Fibroblast of skin of right quadriceps (primary cell): ENCODE measurements at regions not wholly inside any gene's neighbourhood (a gene's known extent, or its start where the extent isn't known, plus 50 kb on each side); places are given as distances from the start of the nearest gene placed in this dataset.
A peak's percentile ranks its signal among the peaks of the same experiment; 100 is the strongest.

Experiments used
- DNase-seq: peaks from one replicate; pipeline ENCODE4 v3.0.0-alpha.2; 2013

GRCh38 chr5:98403131-98403530, 370.3 kb upstream of the RGMB start:
- DNase-seq: no peak

GRCh38 chr5:98414938-98415337, 358.5 kb upstream of the RGMB start:
- peak; percentile 96 for DNase-seq

DNA sequence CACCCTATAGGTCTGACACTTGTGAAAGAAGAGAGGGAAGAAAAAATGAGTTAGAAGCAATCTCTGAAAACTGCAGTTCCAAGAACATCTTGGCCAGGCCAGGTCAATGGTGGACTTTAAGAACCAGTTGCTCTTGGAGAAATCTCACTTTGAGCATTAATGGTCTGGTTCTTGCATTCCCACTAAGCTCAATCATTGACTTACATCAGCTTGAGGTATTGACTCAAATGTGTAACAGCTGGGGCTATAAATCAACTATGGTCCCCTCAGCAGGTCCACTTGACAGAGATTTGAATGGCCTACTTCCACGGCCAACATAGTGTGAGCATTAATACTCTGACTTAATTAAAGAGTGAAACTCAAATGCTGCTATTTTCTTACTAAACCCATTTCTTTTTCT, 357.8 kb upstream of the RGMB start:
- peak; percentile 44 for DNase-seq

DNA sequence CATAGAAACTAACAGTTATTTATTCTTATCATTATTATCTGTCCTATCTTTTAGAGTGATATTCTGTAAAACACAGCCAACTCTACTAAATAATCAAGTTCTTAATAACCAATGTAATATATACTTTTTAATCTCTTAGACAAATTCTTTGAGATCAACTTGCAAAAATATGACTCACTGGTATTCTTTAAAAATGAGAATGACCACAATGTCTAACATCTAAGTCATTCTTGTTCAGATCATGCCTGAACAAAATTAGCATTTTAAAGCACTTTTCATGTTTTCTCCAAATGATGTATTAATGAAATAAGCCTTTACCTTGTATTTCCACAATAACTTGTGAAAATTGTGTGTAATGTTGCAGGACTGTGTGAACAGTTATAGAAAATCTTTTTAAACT, 356.9 kb upstream of the RGMB start:
- peak; percentile 56 for DNase-seq

GRCh38 chr5:98419825-98420224, 353.6 kb upstream of the RGMB start:
- no peak for DNase-seq

DNA sequence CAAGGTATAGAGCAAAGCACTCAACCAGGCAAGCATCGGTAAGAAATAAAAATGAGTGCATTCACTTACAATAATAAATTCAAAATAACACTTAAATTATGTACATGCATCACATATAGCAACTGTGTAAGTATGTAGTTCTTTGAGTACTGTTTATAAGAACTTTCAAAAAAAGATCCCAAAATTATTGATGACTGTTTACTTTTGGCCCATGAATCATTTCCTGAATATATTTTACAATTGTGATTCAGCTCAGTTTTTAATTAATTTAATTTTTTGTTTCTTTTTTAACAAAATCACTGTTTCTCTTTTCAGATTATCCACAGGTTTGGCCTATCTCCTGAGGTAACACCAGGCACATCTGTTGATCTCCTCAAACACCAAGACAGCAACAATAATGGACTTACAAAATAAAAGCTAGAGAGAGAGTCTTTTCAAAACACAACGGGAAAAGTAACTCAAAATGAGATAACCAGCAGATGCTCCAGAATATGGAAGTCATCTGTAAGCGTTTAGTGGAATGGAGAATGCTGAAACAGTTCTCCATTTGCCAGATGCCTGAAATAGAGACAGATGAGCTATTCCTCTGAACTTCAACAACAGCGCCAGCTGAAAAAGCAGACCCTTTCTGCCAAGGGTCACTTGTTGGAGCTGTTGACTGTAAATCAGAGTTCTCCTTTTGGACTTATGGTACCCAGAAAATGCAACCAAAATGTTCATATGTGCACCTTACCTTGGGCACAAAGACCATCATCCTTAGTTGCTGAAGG, 348.6 kb upstream of the RGMB start:
- peak; percentile 78 for DNase-seq

GRCh38 chr5:98425640-98426039, 347.8 kb upstream of the RGMB start:
- DNase-seq: no peak

GRCh38 chr5:98428806-98429205, 344.7 kb upstream of the RGMB start:
- peak; percentile 63 for DNase-seq

DNA sequence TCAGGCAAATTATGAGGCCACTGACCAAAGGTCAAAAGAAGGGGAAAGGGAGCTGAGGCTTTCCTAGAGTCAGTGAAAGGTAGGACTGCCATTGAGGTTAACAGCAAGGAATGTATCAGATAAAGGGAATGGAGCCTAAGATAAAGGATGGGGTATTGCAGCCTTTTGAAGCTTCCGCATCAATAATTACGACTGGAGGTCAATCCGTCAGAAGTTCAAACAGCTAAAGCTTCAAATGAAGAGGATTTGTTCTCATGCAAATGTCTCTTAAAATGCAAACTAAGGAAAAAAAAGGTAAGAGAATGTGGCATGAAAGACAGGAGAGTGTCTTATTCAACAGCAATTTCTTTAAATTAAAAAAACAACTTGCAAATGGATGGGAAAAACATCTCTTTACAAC, 341.1 kb upstream of the RGMB start:
- no peak for DNase-seq

DNA sequence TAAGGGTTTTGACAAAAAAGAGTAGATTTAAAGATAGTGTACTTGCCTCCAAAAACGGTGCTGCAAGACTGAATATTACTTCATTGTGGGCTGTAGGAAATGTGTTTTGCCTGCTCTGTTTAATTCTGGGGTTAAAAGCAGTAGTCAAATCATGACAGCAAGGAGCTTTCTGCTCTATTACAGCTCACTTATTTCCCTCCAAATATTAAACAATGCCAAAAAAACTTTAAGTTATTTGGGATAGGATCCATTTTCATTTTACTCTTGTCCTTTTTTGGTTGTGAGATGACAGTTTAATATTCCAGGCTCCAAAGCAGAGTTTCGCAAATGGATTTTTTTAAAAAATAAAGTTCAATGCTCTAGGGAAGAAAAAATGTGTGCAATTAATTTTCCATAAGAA, 340.4 kb upstream of the RGMB start:
- DNase-seq: no peak

DNA sequence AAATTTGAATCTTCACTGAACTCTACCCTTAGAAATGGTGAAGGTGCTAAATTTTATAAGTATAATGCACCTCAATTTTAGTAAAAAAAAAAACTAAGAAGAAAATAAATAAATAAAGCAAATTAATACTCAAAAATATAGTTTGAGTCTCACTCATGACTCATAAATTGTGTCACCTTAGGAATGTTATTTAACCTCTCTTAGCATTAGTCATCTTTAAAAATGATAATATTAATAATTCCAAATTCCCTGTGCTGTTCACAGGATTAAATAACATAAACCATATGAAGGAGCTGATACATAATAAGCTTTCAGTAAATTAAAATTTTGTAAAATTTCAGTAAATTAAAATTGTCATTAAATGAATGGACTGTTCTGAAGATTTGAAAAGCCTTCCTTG, 339.8 kb upstream of the RGMB start:
- DNase-seq: peak; percentile 24

DNA sequence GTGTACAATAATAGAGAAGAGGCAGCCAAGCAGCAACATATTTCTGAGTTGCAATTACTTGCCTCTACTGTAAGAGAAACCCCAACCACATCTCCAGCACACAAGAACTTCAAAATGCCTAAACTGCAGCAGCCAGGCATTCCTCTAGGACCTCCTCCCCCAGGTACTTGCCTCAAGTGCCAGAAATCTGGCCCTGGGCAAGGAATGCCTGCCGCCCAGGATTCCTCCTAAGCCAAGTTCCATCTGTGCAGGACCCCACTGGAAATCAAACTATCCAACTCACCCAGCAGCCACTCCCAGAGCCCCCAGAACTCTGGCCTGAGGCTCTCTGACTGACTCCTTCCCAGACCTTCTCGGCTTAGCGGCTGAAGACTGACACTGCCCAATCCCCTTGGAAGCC, 336.8 kb upstream of the RGMB start:
- DNase-seq: no peak

GRCh38 chr5:98442448-98442847, 331.0 kb upstream of the RGMB start:
- no peak for DNase-seq

DNA sequence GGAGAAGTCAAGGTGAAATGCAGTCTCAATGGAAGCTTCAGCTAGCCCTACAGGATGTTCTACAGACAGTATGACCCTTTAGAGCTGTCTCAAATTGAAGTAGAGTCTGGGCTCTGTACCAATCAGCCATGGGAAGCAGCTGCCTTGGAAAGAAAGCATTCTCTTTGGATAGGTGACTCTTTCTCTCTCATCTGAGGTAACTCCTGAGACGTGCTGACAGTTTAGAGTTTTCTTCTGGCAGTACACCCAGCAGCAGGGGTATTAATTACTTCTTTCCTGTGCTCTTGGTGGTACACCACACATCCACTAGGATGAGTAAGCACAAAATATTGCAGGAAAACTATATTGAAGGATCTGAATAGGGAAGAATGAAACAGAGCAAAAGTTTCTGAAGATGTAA, 329.6 kb upstream of the RGMB start:
- DNase-seq: peak; percentile 40

DNA sequence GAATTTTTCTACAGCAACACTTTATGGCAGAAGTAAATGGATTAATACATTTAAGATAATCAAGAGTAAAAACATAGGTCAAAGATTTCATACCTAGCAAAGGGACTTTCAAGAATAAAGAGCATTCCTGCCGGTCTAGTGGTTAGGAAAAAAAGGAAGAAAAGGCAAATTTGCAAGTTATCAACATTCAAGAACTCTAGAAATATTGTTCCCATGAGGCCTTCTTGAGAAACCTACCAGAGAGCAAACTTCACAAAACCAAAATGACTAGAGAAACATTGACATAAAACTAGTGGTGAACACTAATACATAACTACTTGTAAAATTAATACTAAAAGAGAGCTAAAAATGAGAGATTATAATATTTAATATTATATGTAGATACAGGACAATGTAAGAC, 320.2 kb upstream of the RGMB start:
- no peak for DNase-seq

DNA sequence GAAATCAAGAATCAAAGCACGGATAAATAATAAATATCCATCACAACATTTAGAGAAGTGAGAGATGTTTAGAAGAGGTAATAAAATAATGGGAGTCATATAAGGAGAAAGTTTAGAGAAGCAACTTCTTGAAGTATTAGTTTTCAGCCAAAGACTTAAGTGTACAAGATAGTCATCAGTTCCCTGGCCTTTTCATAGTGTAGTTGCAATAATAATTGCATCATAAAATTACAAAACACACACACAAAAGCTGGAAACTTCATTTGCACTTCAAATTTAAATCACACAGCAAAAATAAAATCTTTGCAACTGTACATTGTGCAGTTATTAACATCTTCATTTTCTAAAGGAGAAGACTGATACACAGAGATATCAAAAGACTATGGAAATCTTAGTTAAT, 319.1 kb upstream of the RGMB start:
- DNase-seq: peak; percentile 51

- peak; percentile 97 for DNase-seq
Measured at GRCh38 chr5:98454904-98455303, 318.6 kb upstream of the RGMB start.

- peak; percentile 90 for DNase-seq
Measured at GRCh38 chr5:98455665-98456064, 317.8 kb upstream of the RGMB start.

- DNase-seq: peak; percentile 97
Measured at GRCh38 chr5:98458004-98458403, 315.5 kb upstream of the RGMB start.

GRCh38 chr5:98458726-98459125, 314.7 kb upstream of the RGMB start:
- peak; percentile 58 for DNase-seq

- DNase-seq: peak; percentile 32
Measured at GRCh38 chr5:98460536-98460935, 312.9 kb upstream of the RGMB start.

DNA sequence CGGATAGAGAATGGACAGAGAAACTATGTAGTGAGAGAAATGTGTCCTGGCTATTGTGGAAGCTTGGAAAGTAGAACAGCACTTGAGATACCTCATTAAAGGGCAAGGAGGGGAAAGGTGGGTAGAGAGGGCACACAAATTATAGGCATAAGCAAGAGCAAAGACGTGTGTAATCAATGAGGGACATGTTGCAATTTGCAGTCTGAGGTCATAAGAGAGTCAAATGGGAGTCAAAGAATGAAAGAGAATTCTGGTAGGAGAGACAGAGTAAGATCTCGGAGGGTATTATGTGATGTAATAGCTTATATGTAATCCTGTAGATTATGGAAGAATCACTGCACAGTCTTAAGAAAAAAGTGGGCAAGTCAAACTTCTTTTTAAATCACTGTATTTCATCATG, 312.0 kb upstream of the RGMB start:
- no peak for DNase-seq

DNA sequence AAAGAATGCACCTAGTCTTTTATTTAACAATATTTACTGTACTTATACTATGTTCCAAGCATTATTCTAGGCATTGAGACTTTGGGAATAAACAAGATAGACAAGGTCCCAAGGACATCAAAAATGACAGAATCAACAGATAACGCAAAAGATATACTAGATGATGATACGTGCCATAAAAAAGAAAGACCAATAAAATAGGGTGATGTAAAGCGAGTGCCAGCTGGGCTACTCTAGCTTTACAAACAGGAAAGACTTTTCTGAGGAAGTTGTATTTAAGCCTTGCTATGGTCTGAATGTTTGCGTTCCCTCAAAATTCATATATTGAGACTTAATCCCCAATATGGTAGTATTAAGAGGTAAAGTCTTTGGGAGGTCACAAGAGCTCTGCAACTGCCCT, 310.2 kb upstream of the RGMB start:
- DNase-seq: no peak

DNA sequence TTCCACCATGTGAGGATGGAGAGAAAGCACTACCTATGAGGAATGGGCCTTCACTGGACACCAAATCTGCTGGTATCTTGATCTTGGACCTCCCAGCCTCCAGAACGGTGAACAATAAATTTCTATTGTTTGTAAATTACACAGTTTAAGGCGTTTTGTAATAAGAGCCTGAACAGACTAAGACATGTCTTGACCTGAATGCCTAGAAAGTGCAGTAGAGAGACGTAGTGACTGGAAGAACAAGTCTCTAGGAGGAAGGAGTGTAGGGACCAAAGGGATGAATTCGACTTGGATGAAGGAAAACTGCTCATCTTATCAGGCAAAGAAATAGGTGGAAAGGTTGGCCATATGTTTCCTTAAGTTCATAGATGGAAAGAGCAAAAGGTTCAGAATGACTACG, 309.8 kb upstream of the RGMB start:
- DNase-seq: no peak

DNA sequence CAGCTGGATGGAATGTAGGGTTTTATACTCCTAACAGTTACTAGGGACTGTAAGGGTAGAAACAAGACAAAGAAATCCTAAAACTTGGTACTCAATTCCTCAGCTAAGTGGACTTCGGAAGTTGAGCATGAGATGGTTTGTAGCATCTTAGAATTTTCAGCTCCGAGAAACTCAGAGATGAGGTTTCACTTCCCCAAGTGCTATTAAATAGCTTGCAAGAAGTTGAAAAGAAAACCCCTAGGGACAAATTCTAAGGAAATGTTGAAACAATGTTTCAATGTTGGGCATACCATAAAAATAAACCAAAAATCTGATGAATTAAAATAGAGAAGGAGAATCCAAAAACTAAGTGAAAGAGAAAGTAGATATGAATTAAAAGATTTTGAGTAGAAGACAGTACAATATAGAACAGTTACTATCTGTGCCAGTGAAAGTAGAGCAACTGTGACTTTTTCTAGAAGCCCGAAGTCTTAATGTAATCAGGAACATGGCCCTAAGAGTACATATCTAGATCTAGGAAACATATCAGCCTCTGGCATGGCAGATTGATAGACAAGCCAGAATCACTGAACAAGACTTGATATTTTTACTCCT, 308.6 kb upstream of the RGMB start:
- DNase-seq: no peak
